HepG2 (cell line): ENCODE measurements at regions not wholly inside any gene's neighbourhood (a gene's known extent, or its start where the extent isn't known, plus 50 kb on each side); places are given as distances from the start of the nearest gene placed in this dataset.

Source experiments
- ATAC-seq: fragments of 200-7000 bp; cut with Tn5 transposase; 3 replicates; pipeline ENCODE4 v1.9.1; 2020; ENCODE audit warnings: mild to moderate bottlenecking, moderate library complexity
- BruUV-seq: library from RNA; stranded (reverse); fragments of 400-500 nt; replicated peaks from 2 replicates; lab custom pipeline; 2021; lab: Mats Ljungman, UMichigan
- CTCF ChIA-PET: fragments of 300-600 bp; formaldehyde crosslinking; extraction: SDS; loops from one replicate; lab custom pipeline; 2021; ENCODE audit warnings: low total read pairs, inconsistent platforms, low intra/inter-chr PET ratio; lab: Yijun Ruan, JAX
- POLR2A ChIA-PET: fragments of 350-600 bp; sonication (Branson Sonifier 250); formaldehyde crosslinking; loops from one replicate; lab custom pipeline; 2020; ENCODE audit warnings: antibody characterized with exemption, inconsistent platforms; lab: Yijun Ruan, JAX
- DNase-seq: peaks from one replicate; pipeline ENCODE4 v3.0.0-alpha.2; 2015; ENCODE audit warnings: low spot score
- FAIRE-seq: peaks from 3 replicates; lab custom pipeline; 2011; peaks lifted over from hg19 to GRCh38; lab: Jason Lieb, UNC
- H2AFZ ChIP-seq: one replicate; pipeline ENCODE4 v1.6.1; 2011; ENCODE audit warnings: low read length, inconsistent platforms
- H3K27ac ChIP-seq: fragments of 300-600 bp; 3 replicates; pipeline ENCODE4 v1.8.0; 2011; ENCODE audit warnings: mixed run types, mild to moderate bottlenecking, mixed read lengths, low read length, inconsistent platforms; ENCODE audit not compliant: insufficient read depth; ENCODE audit errors: extremely low read length
- H3K27me3 ChIP-seq, 2 experiments: fragments of 200-600 bp in 1 of 2; 2 replicates in 1 of 2; 3 replicates in 1 of 2; pipeline versions ENCODE4 v1.6.0 to v1.8.0; 2011; ENCODE audit warnings: low read length in 2 of 2, mild to moderate bottlenecking in 2 of 2, moderate library complexity in 2 of 2, inconsistent platforms in 1 of 2; ENCODE audit not compliant: insufficient read depth in 2 of 2, control insufficient read depth in 1 of 2
- H3K36me3 ChIP-seq, 2 experiments: fragments of 200-600 bp in 1 of 2; replicated peaks in 1 of 2; 2 replicates in 1 of 2; 3 replicates in 1 of 2; pipeline versions ENCODE4 v1.5.1 to v1.8.0; 2011; ENCODE audit warnings: low read length in 2 of 2, inconsistent platforms in 1 of 2; ENCODE audit not compliant: insufficient read depth in 2 of 2, control insufficient read depth in 1 of 2
- H3K4me1 ChIP-seq: 2 replicates; pipeline ENCODE4 v1.5.1; 2012; ENCODE audit warnings: low read length, inconsistent platforms; ENCODE audit not compliant: insufficient read depth
- H3K4me2 ChIP-seq: 2 replicates; pipeline ENCODE4 v1.6.0; 2011; ENCODE audit warnings: low read depth, low read length, inconsistent platforms
- H3K4me3 ChIP-seq, 3 experiments: fragments of 200-600 bp in 1 of 3; sonication (generic), shearing (Covaris generic) in 1 of 3; replicated peaks in 1 of 3; 2 replicates each; pipeline ENCODE4 v1.5.1; 2011 to 2016; ENCODE audit warnings: low read length in 3 of 3, inconsistent platforms in 2 of 3, low read depth in 2 of 3, mild to moderate bottlenecking in 2 of 3, control low read depth in 1 of 3, mixed read lengths in 1 of 3; ENCODE audit not compliant: insufficient read depth in 1 of 3
- H3K79me2 ChIP-seq: one replicate; pipeline ENCODE4 v1.6.1; 2011; ENCODE audit warnings: low read length, inconsistent platforms; ENCODE audit not compliant: insufficient read depth
- H3K9ac ChIP-seq: 2 replicates; pipeline ENCODE4 v1.6.0; 2011; ENCODE audit warnings: mild to moderate bottlenecking, low read depth, low read length, inconsistent platforms; ENCODE audit not compliant: insufficient read depth
- H3K9me3 ChIP-seq: 2 replicates; pipeline ENCODE4 v1.5.1; 2012; ENCODE audit warnings: mild to moderate bottlenecking, low read length
- H4K20me1 ChIP-seq: 2 replicates; pipeline ENCODE4 v1.6.0; 2011; ENCODE audit warnings: inconsistent platforms, mild to moderate bottlenecking, low read length, moderate library complexity; ENCODE audit not compliant: insufficient read depth
- ATF1 ChIP-seq: IDR thresholded peaks from 2 replicates; pipeline ENCODE4 v1.6.1; 2016; ENCODE audit warnings: mild to moderate bottlenecking, control low read depth
- EEA1 ChIP-seq: sonication (generic); formaldehyde crosslinking; IDR thresholded peaks from 2 replicates; pipeline ENCODE4 v1.5.1; 2020; ENCODE audit warnings: mild to moderate bottlenecking, missing genetic modification reagents, borderline replicate concordance
- FOXA1 ChIP-seq, 2 experiments: fragments of 450-650 bp in 1 of 2; sonication (generic) in 1 of 2; formaldehyde crosslinking in 1 of 2; IDR thresholded peaks; 2 replicates each; pipeline versions ENCODE4 v1.4.0 to v1.6.1; 2016 to 2020; ENCODE audit warnings: missing genetic modification reagents in 1 of 2
- GRHL1 ChIP-seq: sonication (generic); formaldehyde crosslinking; conservative IDR thresholded peaks from 2 replicates; pipeline ENCODE4 v1.8.0; 2022; ENCODE audit warnings: missing genetic modification reagents
- KMT2A ChIP-seq: sonication (generic); formaldehyde crosslinking; IDR thresholded peaks from 2 replicates; pipeline ENCODE4 v1.4.0; 2020; ENCODE audit warnings: missing genetic modification reagents
- PITX1 ChIP-seq: sonication (generic); formaldehyde crosslinking; IDR thresholded peaks from 2 replicates; pipeline ENCODE4 v1.5.1; 2020; ENCODE audit warnings: mild to moderate bottlenecking, missing genetic modification reagents
- POGZ ChIP-seq: sonication (generic); formaldehyde crosslinking; IDR thresholded peaks from 2 replicates; pipeline ENCODE4 v1.4.0; 2020; ENCODE audit warnings: mild to moderate bottlenecking, missing genetic modification reagents
- PTBP1 ChIP-seq: fragments of 200-400 bp; formaldehyde crosslinking; IDR thresholded peaks from 2 replicates; pipeline ENCODE4 v1.6.1; 2018; ENCODE audit warnings: low read length, low read depth; ENCODE audit not compliant: poor library complexity, severe bottlenecking
- SMARCE1 ChIP-seq: fragments of 450-650 bp; IDR thresholded peaks from 2 replicates; pipeline ENCODE4 v1.6.1; 2017; ENCODE audit warnings: borderline replicate concordance
- SPEN ChIP-seq: sonication (generic); formaldehyde crosslinking; IDR thresholded peaks from 2 replicates; pipeline ENCODE4 v1.5.1; 2020; ENCODE audit warnings: low read depth, mild to moderate bottlenecking, missing genetic modification reagents
- TMF1 ChIP-seq: sonication (generic); formaldehyde crosslinking; IDR thresholded peaks from 2 replicates; pipeline ENCODE4 v1.8.1; 2022; ENCODE audit warnings: low read depth, missing genetic modification reagents
- ZNF777 ChIP-seq: sonication (generic); formaldehyde crosslinking; IDR thresholded peaks from 2 replicates; pipeline ENCODE4 v1.4.0; 2020; ENCODE audit warnings: missing genetic modification reagents
- ZNF816 ChIP-seq: sonication (generic); formaldehyde crosslinking; IDR thresholded peaks from 2 replicates; pipeline ENCODE4 v1.8.0; 2022; ENCODE audit warnings: missing genetic modification reagents, mild to moderate bottlenecking, borderline replicate concordance
- in situ Hi-C: cut with HindIII; loops from 2 replicates; pipeline ENCODE4 v1.10.0; 2017; ENCODE audit warnings: low pct_unique_long_range_greater_than_20kb; ENCODE audit not compliant: extremely low pct_ligation_motif_present
- intact Hi-C: fragments of 100-400 bp; cut with micrococcal nuclease; formaldehyde crosslinking; loops from one replicate; pipeline ENCODE4 v1.10.0; 2022; ENCODE audit not compliant: unreplicated experiment
- TF ChIP-seq, protein P1 (sequence below): IDR thresholded peaks from 2 replicates; pipeline ENCODE4 v1.6.1; 2018; ENCODE audit warnings: missing genetic modification reagents

DNA sequence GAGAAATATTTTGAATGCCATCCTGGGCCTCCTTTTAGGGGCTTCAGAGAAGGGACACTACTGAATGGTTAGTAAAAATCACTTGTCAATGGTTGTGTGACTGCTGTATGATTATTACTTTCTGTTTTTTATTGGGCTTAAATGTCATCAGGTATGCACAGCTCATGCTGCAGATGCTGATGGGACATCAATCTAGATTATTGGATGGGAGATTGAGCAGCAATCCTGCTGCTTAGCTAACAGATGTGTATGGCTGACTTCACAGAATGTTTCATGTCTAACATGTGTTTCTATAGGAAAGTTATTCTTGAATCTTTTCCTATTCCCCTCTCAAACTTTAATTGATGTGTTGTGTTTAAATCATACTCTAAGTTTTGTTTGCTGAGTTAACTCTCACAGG lies 166.8 kb downstream of the RMST start:
- Histone ChIP-seq H3K36me3 (no peaks in the 10 kb centered on the region), H3K4me1 (no peaks in the 10 kb centered on the region), H3K9ac (no peak overlapping the region), H3K79me2 (no peaks in the 10 kb centered on the region), H3K27me3 (peaks cover 0 to 5% of the 10 kb centered on the region in 2 experiments; a peak in 1 of 5 replicates), H3K27ac (no peak overlapping the region), H3K4me3 (no peak overlapping the region), H2AFZ (no peak overlapping the region), H3K9me3 (no peaks in the 10 kb centered on the region), H3K4me2 (no peak overlapping the region), H4K20me1 (no peaks in the 10 kb centered on the region)
- no TSS peak for BruUV-seq
- no peak for FAIRE-seq
- intact Hi-C loops = no loop called here
- ATAC-seq = no peak
- ChIA-PET POLR2A (no interaction called here), CTCF (no interaction called here)
- TF ChIP-seq SMARCE1 = no peak
- no peak for TF ChIP-seq GRHL1
- TF ChIP-seq POGZ (CRISPR knock-in tag) = no peak
- no peak for TF ChIP-seq ZNF816 (CRISPR knock-in tag)
- no peak for TF ChIP-seq TMF1
- no peak for TF ChIP-seq SPEN (CRISPR knock-in tag)
- no peak for TF ChIP-seq PTBP1
- TF ChIP-seq FOXA1 (IDR thresholded peaks at IDR 0.05) = no peak
- TF ChIP-seq FOXA1 (CRISPR knock-in tag; IDR thresholded peaks at IDR 0.05) = no peak
- no peak for TF ChIP-seq EEA1
- no peak for TF ChIP-seq PITX1 (CRISPR knock-in tag)
- TF ChIP-seq, protein P1, sequence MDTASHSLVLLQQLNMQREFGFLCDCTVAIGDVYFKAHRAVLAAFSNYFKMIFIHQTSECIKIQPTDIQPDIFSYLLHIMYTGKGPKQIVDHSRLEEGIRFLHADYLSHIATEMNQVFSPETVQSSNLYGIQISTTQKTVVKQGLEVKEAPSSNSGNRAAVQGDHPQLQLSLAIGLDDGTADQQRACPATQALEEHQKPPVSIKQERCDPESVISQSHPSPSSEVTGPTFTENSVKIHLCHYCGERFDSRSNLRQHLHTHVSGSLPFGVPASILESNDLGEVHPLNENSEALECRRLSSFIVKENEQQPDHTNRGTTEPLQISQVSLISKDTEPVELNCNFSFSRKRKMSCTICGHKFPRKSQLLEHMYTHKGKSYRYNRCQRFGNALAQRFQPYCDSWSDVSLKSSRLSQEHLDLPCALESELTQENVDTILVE (CRISPR knock-in tag) = no peak
- no peak for TF ChIP-seq ATF1 (CRISPR knock-in tag)
- no peak for TF ChIP-seq ZNF777 (CRISPR knock-in tag)
- no peak for TF ChIP-seq KMT2A (CRISPR knock-in tag)
- in situ Hi-C loops = no loop called here
- no peak for DNase-seq
